OCI-LY7 (cell line): ENCODE measurements at regions not wholly inside any gene's neighbourhood (a gene's known extent, or its start where the extent isn't known, plus 50 kb on each side); places are given as distances from the start of the nearest gene placed in this dataset.

ENCODE experiments used
- EZH2phosphoT487 ChIP-seq: fragments of 200-600 bp; sonication (generic); IDR thresholded peaks from 2 replicates; pipeline ENCODE4 v1.6.1; 2018; ENCODE audit warnings: low read depth, borderline replicate concordance, mild to moderate bottlenecking, mixed run types, antibody characterized with exemption, low read length, moderate library complexity, mixed read lengths
- TF ChIP-seq, protein P1 (sequence below): fragments of 200-600 bp; sonication (generic); conservative IDR thresholded peaks from 2 replicates; pipeline ENCODE4 v1.5.1; 2014; ENCODE audit warnings: mild to moderate bottlenecking, antibody characterized with exemption, low read length, moderate library complexity, mixed read lengths

DNA sequence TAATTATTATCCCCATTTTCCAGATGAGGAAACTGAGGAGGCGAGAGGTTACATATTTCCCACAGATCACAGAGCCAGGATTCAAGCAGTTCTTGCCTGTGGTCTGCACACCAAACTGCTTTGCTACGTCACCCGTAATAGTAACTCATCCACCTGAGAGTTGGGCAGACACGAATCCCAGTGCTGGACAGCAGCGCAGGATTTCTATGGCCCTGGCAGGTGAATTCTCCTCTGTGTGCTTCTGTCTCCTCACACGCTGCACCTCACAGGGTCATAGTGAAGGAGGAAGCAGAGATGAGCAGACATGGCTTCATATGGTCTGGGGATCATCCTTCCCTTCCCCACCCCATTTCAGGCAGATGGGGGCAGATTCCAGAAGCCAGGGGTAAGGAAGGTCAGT is 127.0 kb upstream of the LRFN2 start:
- TF ChIP-seq, protein P1, sequence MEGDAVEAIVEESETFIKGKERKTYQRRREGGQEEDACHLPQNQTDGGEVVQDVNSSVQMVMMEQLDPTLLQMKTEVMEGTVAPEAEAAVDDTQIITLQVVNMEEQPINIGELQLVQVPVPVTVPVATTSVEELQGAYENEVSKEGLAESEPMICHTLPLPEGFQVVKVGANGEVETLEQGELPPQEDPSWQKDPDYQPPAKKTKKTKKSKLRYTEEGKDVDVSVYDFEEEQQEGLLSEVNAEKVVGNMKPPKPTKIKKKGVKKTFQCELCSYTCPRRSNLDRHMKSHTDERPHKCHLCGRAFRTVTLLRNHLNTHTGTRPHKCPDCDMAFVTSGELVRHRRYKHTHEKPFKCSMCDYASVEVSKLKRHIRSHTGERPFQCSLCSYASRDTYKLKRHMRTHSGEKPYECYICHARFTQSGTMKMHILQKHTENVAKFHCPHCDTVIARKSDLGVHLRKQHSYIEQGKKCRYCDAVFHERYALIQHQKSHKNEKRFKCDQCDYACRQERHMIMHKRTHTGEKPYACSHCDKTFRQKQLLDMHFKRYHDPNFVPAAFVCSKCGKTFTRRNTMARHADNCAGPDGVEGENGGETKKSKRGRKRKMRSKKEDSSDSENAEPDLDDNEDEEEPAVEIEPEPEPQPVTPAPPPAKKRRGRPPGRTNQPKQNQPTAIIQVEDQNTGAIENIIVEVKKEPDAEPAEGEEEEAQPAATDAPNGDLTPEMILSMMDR: no peak
- TF ChIP-seq EZH2phosphoT487: no peak
